Epithelial cell of proximal tubule (primary cell): ENCODE measurements at regions not wholly inside any gene's neighbourhood (a gene's known extent, or its start where the extent isn't known, plus 50 kb on each side); places are given as distances from the start of the nearest gene placed in this dataset.

ENCODE experiments used
- DNase-seq: peaks from one replicate; pipeline ENCODE4 v3.0.0-alpha.2; 2011; ENCODE audit warnings: low read depth
- H3K4me3 ChIP-seq: 2 replicates; pipeline ENCODE4 v1.5.1; 2011; ENCODE audit warnings: low read depth, mild to moderate bottlenecking, low read length
- CTCF ChIP-seq: conservative IDR thresholded peaks from 2 replicates; pipeline ENCODE4 v1.5.1; 2012; ENCODE audit warnings: low read depth, mild to moderate bottlenecking, low read length

GRCh38 chr6:145428706-145429105 is 306.6 kb downstream of the EPM2A start:
- no peak overlapping the region for H3K4me3 ChIP-seq
- no peak for TF ChIP-seq CTCF
- DNase-seq = no peak

- H3K4me3 ChIP-seq = no peak overlapping the region
- TF ChIP-seq CTCF = no peak
- no peak for DNase-seq
These were observed 293.2 kb downstream of the EPM2A start for GRCh38 chr6:145442110-145442509.

GRCh38 chr6:145445674-145446073 is 289.6 kb downstream of the EPM2A start:
- DNase-seq = no peak
- no peak for TF ChIP-seq CTCF
- no peak overlapping the region for H3K4me3 ChIP-seq

- no peak for TF ChIP-seq CTCF
- no peak overlapping the region for H3K4me3 ChIP-seq
- DNase-seq = no peak
These were observed 284.3 kb downstream of the EPM2A start for GRCh38 chr6:145451029-145451428.

GRCh38 chr6:145453376-145453775 is 281.9 kb downstream of the EPM2A start:
- no peak for DNase-seq
- no peak overlapping the region for H3K4me3 ChIP-seq
- no peak for TF ChIP-seq CTCF

- no peak for DNase-seq
- no peak overlapping the region for H3K4me3 ChIP-seq
- TF ChIP-seq CTCF = no peak
These were observed 281.3 kb downstream of the EPM2A start for GRCh38 chr6:145454006-145454405.

- no peak for TF ChIP-seq CTCF
- no peak for DNase-seq
- H3K4me3 ChIP-seq = no peak overlapping the region
These were observed 277.8 kb downstream of the EPM2A start for GRCh38 chr6:145457556-145457955.
